ENCODE measurements at regions not wholly inside any gene's neighbourhood (a gene's known extent, or its start where the extent isn't known, plus 50 kb on each side); places are given as distances from the start of the nearest gene placed in this dataset.

GRCh38 chr12:85688837-85689236, 147.4 kb downstream of the RASSF9 start:
- no peak for TF ChIP-seq EZH2 (IDR thresholded peaks at IDR 0.05; ENCODE audit: borderline replicate concordance)
- no peak for TF ChIP-seq CTCF (IDR thresholded peaks at IDR 0.05; ENCODE audit: poor library complexity)
- no peak for TF ChIP-seq EZH2phosphoT487 (IDR thresholded peaks at IDR 0.05; ENCODE audit: low read depth, severe bottlenecking, unreplicated experiment)
- WGBS (ENCODE audit: low lambda C conversion rate, missing lambda C conversion rate) = 50% methylated on average over 1 of the region's 1 CpG
- peak; percentile 6 for DNase-seq (ENCODE audit: low spot score)
- Histone ChIP-seq H2AFZ (no peak overlapping the region), H3K4me1 (ENCODE audit: insufficient read depth) (no peaks in the 10 kb centered on the region), H3K4me3 (no peak overlapping the region), H3K27me3 (no peaks in the 10 kb centered on the region), H3K36me3 (replicated peaks; ENCODE audit: insufficient read depth, low read depth) (no peaks in the 10 kb centered on the region), H4K20me1 (ENCODE audit: insufficient read depth, poor library complexity, severe bottlenecking) (no peaks in the 10 kb centered on the region), H3K4me2 (peak overlapping the region; percentile 19), H3K9me3 (ENCODE audit: low read depth) (no peaks in the 10 kb centered on the region), H3K27ac (peak overlapping the region; percentile 69), H3K79me2 (no peaks in the 10 kb centered on the region), H3K9me2 (replicated peaks; ENCODE audit: insufficient read depth) (no peaks in the 10 kb centered on the region)

DNA sequence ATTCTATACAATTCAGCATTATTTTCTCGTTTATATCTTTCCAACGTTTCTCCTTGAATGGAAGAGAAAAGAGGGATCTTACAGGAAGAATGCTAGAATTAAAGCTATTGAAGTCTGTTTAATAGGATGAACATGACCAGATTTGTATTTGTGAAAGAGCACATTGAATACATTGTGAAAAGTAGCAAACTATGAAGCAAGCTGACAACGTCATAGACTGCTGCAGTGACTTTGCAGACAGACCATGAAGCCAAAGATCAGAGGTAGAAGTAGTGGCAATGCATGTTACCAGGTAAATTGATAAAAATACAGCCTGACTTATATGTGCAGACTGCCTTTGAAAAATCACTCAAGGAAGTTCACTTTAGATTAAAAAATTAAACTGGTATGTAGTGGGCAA, 146.1 kb downstream of the RASSF9 start:
- no peak overlapping the region for H3K4me2 ChIP-seq
- 86% methylated on average over 3 of the region's 3 CpGs for WGBS (ENCODE audit: low lambda C conversion rate, missing lambda C conversion rate)
- H3K4me1 ChIP-seq (ENCODE audit: insufficient read depth) = no peaks in the 10 kb centered on the region
- no peaks in the 10 kb centered on the region for H3K36me3 ChIP-seq (replicated peaks; ENCODE audit: insufficient read depth, low read depth)
- no peak overlapping the region for H3K4me3 ChIP-seq
- H3K9me2 ChIP-seq (replicated peaks; ENCODE audit: insufficient read depth) = no peaks in the 10 kb centered on the region
- no peak for DNase-seq (ENCODE audit: low spot score)
- TF ChIP-seq EZH2phosphoT487 (IDR thresholded peaks at IDR 0.05; ENCODE audit: low read depth, severe bottlenecking, unreplicated experiment) (no peak), EZH2 (IDR thresholded peaks at IDR 0.05; ENCODE audit: borderline replicate concordance) (no peak), CTCF (IDR thresholded peaks at IDR 0.05; ENCODE audit: poor library complexity) (no peak)
- H3K27ac ChIP-seq = no peak overlapping the region
- H3K9me3 ChIP-seq (ENCODE audit: low read depth) = no peaks in the 10 kb centered on the region
- no peaks in the 10 kb centered on the region for H3K27me3 ChIP-seq
- no peaks in the 10 kb centered on the region for H3K79me2 ChIP-seq
- H4K20me1 ChIP-seq (ENCODE audit: insufficient read depth, poor library complexity, severe bottlenecking) = no peaks in the 10 kb centered on the region
- H2AFZ ChIP-seq = no peak overlapping the region

GRCh38 chr12:85693093-85693665, 143.0 kb downstream of the RASSF9 start:
- no peak overlapping the region for H3K4me3 ChIP-seq
- no peaks in the 10 kb centered on the region for H4K20me1 ChIP-seq (ENCODE audit: insufficient read depth, poor library complexity, severe bottlenecking)
- WGBS (ENCODE audit: low lambda C conversion rate, missing lambda C conversion rate) = 92% methylated on average over 3 of the region's 3 CpGs
- H3K4me1 ChIP-seq (ENCODE audit: insufficient read depth) = no peaks in the 10 kb centered on the region
- no peaks in the 10 kb centered on the region for H3K9me3 ChIP-seq (ENCODE audit: low read depth)
- no peaks in the 10 kb centered on the region for H3K27me3 ChIP-seq
- H3K4me2 ChIP-seq = no peak overlapping the region
- TF ChIP-seq EZH2 (IDR thresholded peaks at IDR 0.05; ENCODE audit: borderline replicate concordance) (no peak), EZH2phosphoT487 (IDR thresholded peaks at IDR 0.05; ENCODE audit: low read depth, severe bottlenecking, unreplicated experiment) (no peak), CTCF (IDR thresholded peaks at IDR 0.05; ENCODE audit: poor library complexity) (no peak)
- no peaks in the 10 kb centered on the region for H3K36me3 ChIP-seq (replicated peaks; ENCODE audit: insufficient read depth, low read depth)
- no peak overlapping the region for H3K27ac ChIP-seq
- no peak for DNase-seq (ENCODE audit: low spot score)
- no peaks in the 10 kb centered on the region for H3K9me2 ChIP-seq (replicated peaks; ENCODE audit: insufficient read depth)
- no peaks in the 10 kb centered on the region for H3K79me2 ChIP-seq
- H2AFZ ChIP-seq = no peak overlapping the region
